ENCODE measurements at regions not wholly inside any gene's neighbourhood (a gene's known extent, or its start where the extent isn't known, plus 50 kb on each side); places are given as distances from the start of the nearest gene placed in this dataset.

- TF ChIP-seq, protein P1, sequence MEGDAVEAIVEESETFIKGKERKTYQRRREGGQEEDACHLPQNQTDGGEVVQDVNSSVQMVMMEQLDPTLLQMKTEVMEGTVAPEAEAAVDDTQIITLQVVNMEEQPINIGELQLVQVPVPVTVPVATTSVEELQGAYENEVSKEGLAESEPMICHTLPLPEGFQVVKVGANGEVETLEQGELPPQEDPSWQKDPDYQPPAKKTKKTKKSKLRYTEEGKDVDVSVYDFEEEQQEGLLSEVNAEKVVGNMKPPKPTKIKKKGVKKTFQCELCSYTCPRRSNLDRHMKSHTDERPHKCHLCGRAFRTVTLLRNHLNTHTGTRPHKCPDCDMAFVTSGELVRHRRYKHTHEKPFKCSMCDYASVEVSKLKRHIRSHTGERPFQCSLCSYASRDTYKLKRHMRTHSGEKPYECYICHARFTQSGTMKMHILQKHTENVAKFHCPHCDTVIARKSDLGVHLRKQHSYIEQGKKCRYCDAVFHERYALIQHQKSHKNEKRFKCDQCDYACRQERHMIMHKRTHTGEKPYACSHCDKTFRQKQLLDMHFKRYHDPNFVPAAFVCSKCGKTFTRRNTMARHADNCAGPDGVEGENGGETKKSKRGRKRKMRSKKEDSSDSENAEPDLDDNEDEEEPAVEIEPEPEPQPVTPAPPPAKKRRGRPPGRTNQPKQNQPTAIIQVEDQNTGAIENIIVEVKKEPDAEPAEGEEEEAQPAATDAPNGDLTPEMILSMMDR (conservative IDR thresholded peaks at IDR 0.05; ENCODE audit: low read depth in 2 of 2) = no peak
- TF ChIP-seq, protein P2, sequence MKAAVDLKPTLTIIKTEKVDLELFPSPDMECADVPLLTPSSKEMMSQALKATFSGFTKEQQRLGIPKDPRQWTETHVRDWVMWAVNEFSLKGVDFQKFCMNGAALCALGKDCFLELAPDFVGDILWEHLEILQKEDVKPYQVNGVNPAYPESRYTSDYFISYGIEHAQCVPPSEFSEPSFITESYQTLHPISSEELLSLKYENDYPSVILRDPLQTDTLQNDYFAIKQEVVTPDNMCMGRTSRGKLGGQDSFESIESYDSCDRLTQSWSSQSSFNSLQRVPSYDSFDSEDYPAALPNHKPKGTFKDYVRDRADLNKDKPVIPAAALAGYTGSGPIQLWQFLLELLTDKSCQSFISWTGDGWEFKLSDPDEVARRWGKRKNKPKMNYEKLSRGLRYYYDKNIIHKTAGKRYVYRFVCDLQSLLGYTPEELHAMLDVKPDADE (IDR thresholded peaks at IDR 0.05) = no peak
Observed at GRCh38 chr15:95162531-95162930, 931.2 kb downstream of the MCTP2 start (continued).

GRCh38 chr15:95162967-95163531, 931.7 kb downstream of the MCTP2 start:
- Mint-ChIP-seq H3K36me3 (ENCODE audit: low read depth) (no peaks in the 10 kb centered on the region), H3K27me3 (ENCODE audit: insufficient read depth, low read depth, poor library complexity) (peaks cover 2% of the 10 kb centered on the region), H3K27ac (no peak overlapping the region), H3K4me1 (no peaks in the 10 kb centered on the region), H3K4me3 (no peak overlapping the region), H3K9me3 (no peaks in the 10 kb centered on the region)
- ATAC-seq (no peak), DNase-seq (ENCODE audit: low spot score) (no peak)
- H4K20me1 ChIP-seq (replicated peaks; ENCODE audit: insufficient read depth) = no peaks in the 10 kb centered on the region
- H3K36me3 ChIP-seq (ENCODE audit: insufficient read depth) = no peaks in the 10 kb centered on the region
- no peaks in the 10 kb centered on the region for H3K79me2 ChIP-seq (replicated peaks; ENCODE audit: insufficient read depth)
- H3K9me2 ChIP-seq (ENCODE audit: insufficient read depth) = peaks cover 3% of the 10 kb centered on the region; the same call in 1 of the 2 replicates
- H2AFZ ChIP-seq = no peak overlapping the region
- no peak overlapping the region for H3K4me2 ChIP-seq
- no peaks in the 10 kb centered on the region for H3K4me1 ChIP-seq (ENCODE audit: insufficient read depth)
- H3K27ac ChIP-seq (ENCODE audit: low read depth) = no peak overlapping the region
- H3K27me3 ChIP-seq (ENCODE audit: insufficient read depth) = no peaks in the 10 kb centered on the region
- H3K4me3 ChIP-seq = no peak overlapping the region
- H3F3A ChIP-seq (replicated peaks; ENCODE audit: low read depth) = no peaks in the 10 kb centered on the region
- TF ChIP-seq ZNF114 (CRISPR knock-in tag; IDR thresholded peaks at IDR 0.05) = no peak
- TF ChIP-seq EZH2phosphoT487 (IDR thresholded peaks at IDR 0.05; ENCODE audit: unreplicated experiment) = no peak
- TF ChIP-seq ZNF331 (CRISPR knock-in tag; IDR thresholded peaks at IDR 0.05; ENCODE audit: low read depth) = no peak
- TF ChIP-seq CREB1 (CRISPR knock-in tag; IDR thresholded peaks at IDR 0.05; ENCODE audit: low read depth) = no peak
- no peak for TF ChIP-seq POLR2AphosphoS5 (IDR thresholded peaks at IDR 0.05; ENCODE audit: low read depth)
- TF ChIP-seq STAT1 (IDR thresholded peaks at IDR 0.05; ENCODE audit: unreplicated experiment) = no peak
- no peak for TF ChIP-seq EZH2 (IDR thresholded peaks at IDR 0.05; ENCODE audit: low read depth, unreplicated experiment)
- TF ChIP-seq, protein P2 (IDR thresholded peaks at IDR 0.05) = no peak
- TF ChIP-seq, protein P1 (conservative IDR thresholded peaks at IDR 0.05; ENCODE audit: low read depth in 2 of 2) = no peak
- TF ChIP-seq JUNB (IDR thresholded peaks at IDR 0.05; ENCODE audit: unreplicated experiment) = no peak
- no peak for TF ChIP-seq REST (IDR thresholded peaks at IDR 0.05; ENCODE audit: unreplicated experiment)
